ENCODE measurements at regions not wholly inside any gene's neighbourhood (a gene's known extent, or its start where the extent isn't known, plus 50 kb on each side); places are given as distances from the start of the nearest gene placed in this dataset.

- intact Hi-C loops (cut with DNase I) = no loop called here
- no peak overlapping the region for H3K4me3 ChIP-seq
- TF ChIP-seq POLR2A (IDR thresholded peaks at IDR 0.05) = no peak
- TF ChIP-seq, protein P1, sequence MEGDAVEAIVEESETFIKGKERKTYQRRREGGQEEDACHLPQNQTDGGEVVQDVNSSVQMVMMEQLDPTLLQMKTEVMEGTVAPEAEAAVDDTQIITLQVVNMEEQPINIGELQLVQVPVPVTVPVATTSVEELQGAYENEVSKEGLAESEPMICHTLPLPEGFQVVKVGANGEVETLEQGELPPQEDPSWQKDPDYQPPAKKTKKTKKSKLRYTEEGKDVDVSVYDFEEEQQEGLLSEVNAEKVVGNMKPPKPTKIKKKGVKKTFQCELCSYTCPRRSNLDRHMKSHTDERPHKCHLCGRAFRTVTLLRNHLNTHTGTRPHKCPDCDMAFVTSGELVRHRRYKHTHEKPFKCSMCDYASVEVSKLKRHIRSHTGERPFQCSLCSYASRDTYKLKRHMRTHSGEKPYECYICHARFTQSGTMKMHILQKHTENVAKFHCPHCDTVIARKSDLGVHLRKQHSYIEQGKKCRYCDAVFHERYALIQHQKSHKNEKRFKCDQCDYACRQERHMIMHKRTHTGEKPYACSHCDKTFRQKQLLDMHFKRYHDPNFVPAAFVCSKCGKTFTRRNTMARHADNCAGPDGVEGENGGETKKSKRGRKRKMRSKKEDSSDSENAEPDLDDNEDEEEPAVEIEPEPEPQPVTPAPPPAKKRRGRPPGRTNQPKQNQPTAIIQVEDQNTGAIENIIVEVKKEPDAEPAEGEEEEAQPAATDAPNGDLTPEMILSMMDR (IDR thresholded peaks at IDR 0.05) = no peak
- H3K36me3 ChIP-seq = no peaks in the 10 kb centered on the region
- no peaks in the 10 kb centered on the region for H3K4me1 ChIP-seq
- DNase-seq (no peak), ATAC-seq (no peak)
- no peaks in the 10 kb centered on the region for H3K27me3 ChIP-seq
- no peak overlapping the region for H3K27ac ChIP-seq
- 88 to 89% (median 88%) methylated on average over 22 of the region's 22 CpGs for WGBS, 4 donors
- no peaks in the 10 kb centered on the region for H3K9me3 ChIP-seq
Observed at GRCh38 chr2:205878999-205879762, 196.9 kb downstream of the NRP2 start.

DNA sequence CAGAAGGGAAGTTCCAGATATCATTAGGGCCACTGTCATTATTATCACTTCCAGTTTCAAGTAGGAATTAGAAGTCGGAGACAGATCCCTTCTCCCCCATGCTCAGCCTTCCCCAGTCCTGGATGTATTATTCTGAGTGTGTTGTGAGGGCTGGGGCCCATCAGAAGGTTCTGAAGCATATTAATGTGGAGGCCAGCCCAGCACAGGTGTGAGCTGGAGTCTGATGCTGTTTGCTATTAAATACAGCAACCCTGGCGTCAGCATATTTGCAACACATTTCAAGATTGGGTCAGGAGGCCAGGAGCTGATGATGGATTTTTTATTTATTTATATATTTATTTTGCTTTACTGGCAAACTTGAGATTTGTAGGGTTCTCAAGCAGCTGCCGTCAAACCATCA lies 195.2 kb downstream of the NRP2 start:
- no peak for TF ChIP-seq POLR2A (IDR thresholded peaks at IDR 0.05)
- TF ChIP-seq, protein P1 (IDR thresholded peaks at IDR 0.05) = no peak
- H3K27ac ChIP-seq = no peak overlapping the region
- no peak overlapping the region for H3K4me3 ChIP-seq
- intact Hi-C loops (cut with DNase I) = no loop called here
- DNase-seq (no peak), ATAC-seq (no peak)
- WGBS, 4 donors = 84 to 90% (median 87%) methylated on average over 3 of the region's 3 CpGs
- no peaks in the 10 kb centered on the region for H3K27me3 ChIP-seq
- no peaks in the 10 kb centered on the region for H3K4me1 ChIP-seq
- no peaks in the 10 kb centered on the region for H3K9me3 ChIP-seq
- no peaks in the 10 kb centered on the region for H3K36me3 ChIP-seq

DNA sequence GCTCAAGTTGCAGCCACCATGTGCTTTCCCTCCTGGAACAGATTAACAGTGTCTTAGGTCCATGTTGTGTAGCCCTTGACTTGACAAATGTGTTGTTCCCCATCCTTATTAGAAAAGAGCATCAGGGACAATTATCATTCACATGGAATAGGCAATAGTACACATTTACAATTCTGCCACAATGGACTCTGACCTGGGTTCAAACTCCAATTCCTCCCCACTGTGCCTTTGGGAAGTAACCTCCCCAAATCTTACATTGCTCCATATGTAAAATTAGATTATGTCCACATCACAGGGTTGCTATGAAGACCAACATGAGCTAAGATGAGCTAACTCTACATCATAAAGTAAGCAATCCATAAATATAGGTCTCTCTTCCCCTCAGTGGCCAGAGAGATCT lies 193.8 kb downstream of the NRP2 start:
- Histone ChIP-seq H3K4me1 (no peaks in the 10 kb centered on the region), H3K4me3 (no peak overlapping the region), H3K27me3 (peaks cover 0 to 3% (median 0%) of the 10 kb centered on the region in 9 donors), H3K9me3 (no peaks in the 10 kb centered on the region), H3K36me3 (no peaks in the 10 kb centered on the region), H3K27ac (no peak overlapping the region)
- DNase-seq (no peak), ATAC-seq (no peak)
- intact Hi-C loops (cut with DNase I) = no loop called here
- TF ChIP-seq, protein P1 (IDR thresholded peaks at IDR 0.05) = no peak
- no peak for TF ChIP-seq POLR2A (IDR thresholded peaks at IDR 0.05)

DNA sequence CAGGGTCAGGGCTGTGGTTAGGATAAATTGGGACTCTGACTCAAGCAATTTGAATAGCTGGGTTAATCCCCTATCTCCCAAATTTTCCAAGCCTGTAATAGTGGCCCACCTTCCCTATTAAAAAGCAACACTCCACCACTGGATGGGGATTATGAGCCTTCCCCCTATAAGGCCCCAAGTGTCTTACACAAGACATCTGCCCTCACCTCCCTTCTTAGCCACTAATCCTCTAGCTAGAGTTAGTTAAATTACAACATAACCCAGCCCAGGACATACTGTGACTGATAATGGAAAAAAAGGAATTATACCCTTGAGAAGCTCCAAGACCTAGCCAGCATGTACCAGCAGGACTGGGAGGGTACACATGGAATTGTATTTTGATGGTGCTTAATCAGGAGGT lies 190.4 kb downstream of the NRP2 start:
- DNase-seq = no peak
- no peak overlapping the region for H3K4me3 ChIP-seq

More for the DNA sequence above, 190.4 kb downstream of the NRP2 start:
- Histone ChIP-seq H3K27me3 (peaks cover 0 to 3% (median 0%) of the 10 kb centered on the region in 9 donors), H3K36me3 (no peaks in the 10 kb centered on the region), H3K4me1 (peaks cover 0 to 10% (median 0%) of the 10 kb centered on the region in 12 donors), H3K27ac (no peak overlapping the region), H3K9me3 (no peaks in the 10 kb centered on the region)
- no peak for TF ChIP-seq POLR2A (IDR thresholded peaks at IDR 0.05)
- TF ChIP-seq, protein P1 (IDR thresholded peaks at IDR 0.05) = no peak
- intact Hi-C loops (cut with DNase I) = no loop called here
- ATAC-seq = no peak
